Caco-2 (cell line): ENCODE measurements at regions not wholly inside any gene's neighbourhood (a gene's known extent, or its start where the extent isn't known, plus 50 kb on each side); places are given as distances from the start of the nearest gene placed in this dataset.

ENCODE experiments used
- BruUV-seq: library from RNA; stranded (reverse); fragments of 400-500 nt; replicated peaks from 2 replicates; lab custom pipeline; 2021; lab: Mats Ljungman, UMichigan
- CTCF ChIA-PET: fragments of 300-600 bp; sonication (Branson Sonifier 250); formaldehyde crosslinking; loops from one replicate; lab custom pipeline; 2022; ENCODE audit warnings: antibody characterized with exemption; lab: Charles Lee
- POLR2A ChIA-PET: fragments of 300-600 bp; sonication (Branson Sonifier 250); formaldehyde crosslinking; loops from one replicate; lab custom pipeline; 2022; ENCODE audit warnings: antibody characterized with exemption; lab: Charles Lee
- DNase-seq, 2 experiments: peaks; one replicate each; pipeline versions ENCODE4 v3.0.0 to v3.0.0-alpha.2; 2020 to 2022
- H3K27me3 ChIP-seq: replicated peaks from 2 replicates; pipeline ENCODE4 v1.6.0; 2011; ENCODE audit warnings: low read length; ENCODE audit not compliant: control insufficient read depth, insufficient read depth
- H3K36me3 ChIP-seq: 2 replicates; pipeline ENCODE4 v1.5.1; 2011; ENCODE audit warnings: low read length; ENCODE audit not compliant: control insufficient read depth, insufficient read depth
- H3K4me1 ChIP-seq: fragments of 250-450 bp; sonication (Bioruptor Pico); 2 replicates; pipeline ENCODE4 v1.5.1; 2020; ENCODE audit warnings: mild to moderate bottlenecking
- H3K4me3 ChIP-seq: 2 replicates; pipeline ENCODE4 v1.5.1; 2011; ENCODE audit warnings: low read depth, mild to moderate bottlenecking, control low read depth, low read length
- H3K9me3 ChIP-seq: fragments of 250-450 bp; sonication (Bioruptor Pico); 2 replicates; pipeline ENCODE4 v1.5.1; 2020; ENCODE audit warnings: mild to moderate bottlenecking, moderate library complexity
- H3K27ac Mint-ChIP-seq: one replicate; pipeline ENCODE4 v1.8.0; 2022; ENCODE audit warnings: mixed read lengths; ENCODE audit not compliant: unreplicated experiment
- H3K27me3 Mint-ChIP-seq: one replicate; pipeline ENCODE4 v1.8.0; 2022; ENCODE audit warnings: mixed read lengths; ENCODE audit not compliant: insufficient read depth, unreplicated experiment
- H3K36me3 Mint-ChIP-seq: one replicate; pipeline ENCODE4 v1.8.0; 2022; ENCODE audit warnings: mild to moderate bottlenecking, mixed read lengths; ENCODE audit not compliant: insufficient read depth, unreplicated experiment
- H3K4me1 Mint-ChIP-seq: one replicate; pipeline ENCODE4 v1.8.0; 2022; ENCODE audit warnings: low read depth, mixed read lengths; ENCODE audit not compliant: unreplicated experiment
- H3K4me3 Mint-ChIP-seq: one replicate; pipeline ENCODE4 v1.8.0; 2022; ENCODE audit warnings: mild to moderate bottlenecking, moderate library complexity, mixed read lengths; ENCODE audit not compliant: unreplicated experiment
- H3K9me3 Mint-ChIP-seq: one replicate; pipeline ENCODE4 v1.8.0; 2022; ENCODE audit warnings: mixed read lengths; ENCODE audit not compliant: unreplicated experiment
- intact Hi-C: fragments of 100-400 bp; cut with micrococcal nuclease; formaldehyde crosslinking; loops from one replicate; pipeline ENCODE4 v1.10.0; 2022; ENCODE audit not compliant: unreplicated experiment
- TF ChIP-seq, protein P1 (sequence below), 2 experiments: fragments of 200-600 bp in 1 of 2; IDR thresholded peaks; 1 replicate in 1 of 2; 2 replicates in 1 of 2; pipeline versions ENCODE4 v1.5.1 to v1.8.0; 2011 to 2022; ENCODE audit warnings: antibody characterized with exemption in 1 of 2, control low read depth in 1 of 2, inconsistent platforms in 1 of 2, low read depth in 1 of 2, low read length in 1 of 2, mild to moderate bottlenecking in 1 of 2, moderate library complexity in 1 of 2; ENCODE audit not compliant: insufficient read depth in 1 of 2, severe bottlenecking in 1 of 2, unreplicated experiment in 1 of 2

- intact Hi-C loops: no loop called here
- Mint-ChIP-seq H3K4me3 (no peak overlapping the region), H3K27me3 (peaks cover 16% of the 10 kb centered on the region), H3K9me3 (no peaks in the 10 kb centered on the region), H3K4me1 (no peaks in the 10 kb centered on the region), H3K36me3 (no peaks in the 10 kb centered on the region), H3K27ac (no peak overlapping the region)
- Histone ChIP-seq H3K4me1 (no peaks in the 10 kb centered on the region), H3K4me3 (no peak overlapping the region), H3K27me3 (no peaks in the 10 kb centered on the region), H3K9me3 (no peaks in the 10 kb centered on the region; the same call in 1 of the 2 replicates), H3K36me3 (no peaks in the 10 kb centered on the region)
- ChIA-PET POLR2A (no interaction called here), CTCF (interaction anchor here (1.0 kb wide), 1 partner anchor 449 kb away, joined by 3 read pairs; no protein-coding TSS in a partner anchor)
- TF ChIP-seq, protein P1, sequence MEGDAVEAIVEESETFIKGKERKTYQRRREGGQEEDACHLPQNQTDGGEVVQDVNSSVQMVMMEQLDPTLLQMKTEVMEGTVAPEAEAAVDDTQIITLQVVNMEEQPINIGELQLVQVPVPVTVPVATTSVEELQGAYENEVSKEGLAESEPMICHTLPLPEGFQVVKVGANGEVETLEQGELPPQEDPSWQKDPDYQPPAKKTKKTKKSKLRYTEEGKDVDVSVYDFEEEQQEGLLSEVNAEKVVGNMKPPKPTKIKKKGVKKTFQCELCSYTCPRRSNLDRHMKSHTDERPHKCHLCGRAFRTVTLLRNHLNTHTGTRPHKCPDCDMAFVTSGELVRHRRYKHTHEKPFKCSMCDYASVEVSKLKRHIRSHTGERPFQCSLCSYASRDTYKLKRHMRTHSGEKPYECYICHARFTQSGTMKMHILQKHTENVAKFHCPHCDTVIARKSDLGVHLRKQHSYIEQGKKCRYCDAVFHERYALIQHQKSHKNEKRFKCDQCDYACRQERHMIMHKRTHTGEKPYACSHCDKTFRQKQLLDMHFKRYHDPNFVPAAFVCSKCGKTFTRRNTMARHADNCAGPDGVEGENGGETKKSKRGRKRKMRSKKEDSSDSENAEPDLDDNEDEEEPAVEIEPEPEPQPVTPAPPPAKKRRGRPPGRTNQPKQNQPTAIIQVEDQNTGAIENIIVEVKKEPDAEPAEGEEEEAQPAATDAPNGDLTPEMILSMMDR (IDR thresholded peaks at IDR 0.05; ENCODE audit: insufficient read depth in 1 of 2, low read depth in 1 of 2, low read length in 1 of 2, severe bottlenecking in 1 of 2, unreplicated experiment in 1 of 2): no peak
- no TSS peak for BruUV-seq
- no peak for DNase-seq
Measured at GRCh38 chr5:158623971-158624370, 475.7 kb downstream of the EBF1 start.

GRCh38 chr5:158621391-158621790 lies 478.3 kb downstream of the EBF1 start:
- intact Hi-C loops: no loop called here
- Mint-ChIP-seq H3K27ac (no peak overlapping the region), H3K27me3 (peaks cover 4% of the 10 kb centered on the region), H3K36me3 (no peaks in the 10 kb centered on the region), H3K4me3 (no peak overlapping the region), H3K9me3 (no peaks in the 10 kb centered on the region), H3K4me1 (no peaks in the 10 kb centered on the region)
- H3K36me3 ChIP-seq: no peaks in the 10 kb centered on the region
- TF ChIP-seq, protein P1 (IDR thresholded peaks at IDR 0.05; ENCODE audit: insufficient read depth in 1 of 2, low read depth in 1 of 2, low read length in 1 of 2, severe bottlenecking in 1 of 2, unreplicated experiment in 1 of 2): no peak
- H3K9me3 ChIP-seq: no peaks in the 10 kb centered on the region; the same call in 1 of the 2 replicates
- no peaks in the 10 kb centered on the region for H3K27me3 ChIP-seq
- H3K4me3 ChIP-seq: no peak overlapping the region
- H3K4me1 ChIP-seq: no peaks in the 10 kb centered on the region
- ChIA-PET CTCF (no interaction called here), POLR2A (no interaction called here)
- no TSS peak for BruUV-seq
- no peak for DNase-seq

GRCh38 chr5:158619083-158619788 lies 480.5 kb downstream of the EBF1 start:
- no peak for DNase-seq
- BruUV-seq: no TSS peak
- Histone ChIP-seq H3K4me3 (no peak overlapping the region), H3K4me1 (no peaks in the 10 kb centered on the region), H3K9me3 (no peaks in the 10 kb centered on the region; the same call in 1 of the 2 replicates), H3K36me3 (no peaks in the 10 kb centered on the region), H3K27me3 (no peaks in the 10 kb centered on the region)
- no peak overlapping the region for H3K4me3 Mint-ChIP-seq
- intact Hi-C loops: no loop called here
- H3K36me3 Mint-ChIP-seq: no peaks in the 10 kb centered on the region
- ChIA-PET POLR2A (no interaction called here), CTCF (interaction anchor here (0.5 kb wide), 1 partner anchor 20 kb away, joined by 3 read pairs; no protein-coding TSS in a partner anchor)
- peaks cover 3% of the 10 kb centered on the region for H3K27me3 Mint-ChIP-seq
- TF ChIP-seq, protein P1 (IDR thresholded peaks at IDR 0.05; ENCODE audit: insufficient read depth in 1 of 2, low read depth in 1 of 2, low read length in 1 of 2, severe bottlenecking in 1 of 2, unreplicated experiment in 1 of 2): no peak
- no peak overlapping the region for H3K27ac Mint-ChIP-seq
- no peaks in the 10 kb centered on the region for H3K4me1 Mint-ChIP-seq
- no peaks in the 10 kb centered on the region for H3K9me3 Mint-ChIP-seq
